ENCODE measurements at regions not wholly inside any gene's neighbourhood (a gene's known extent, or its start where the extent isn't known, plus 50 kb on each side); places are given as distances from the start of the nearest gene placed in this dataset.
"Not testable (repeated sequence)": the region's sequence is repeated elsewhere in the genome, so short reads cannot be mapped to it uniquely, and the experiment has no call there.

GRCh38 chrX:137107877-137108276, 74.1 kb upstream of the GPR101 start:
- H3K36me3 Mint-ChIP-seq (ENCODE audit: low read depth); H3K9me3 Mint-ChIP-seq; H3K4me1 Mint-ChIP-seq; H3K27ac Mint-ChIP-seq; ATAC-seq (replicated peaks); H3K4me3 Mint-ChIP-seq: not testable (repeated sequence)
- H3K27me3 Mint-ChIP-seq: peaks cover 12% of the 10 kb centered on the region

DNA sequence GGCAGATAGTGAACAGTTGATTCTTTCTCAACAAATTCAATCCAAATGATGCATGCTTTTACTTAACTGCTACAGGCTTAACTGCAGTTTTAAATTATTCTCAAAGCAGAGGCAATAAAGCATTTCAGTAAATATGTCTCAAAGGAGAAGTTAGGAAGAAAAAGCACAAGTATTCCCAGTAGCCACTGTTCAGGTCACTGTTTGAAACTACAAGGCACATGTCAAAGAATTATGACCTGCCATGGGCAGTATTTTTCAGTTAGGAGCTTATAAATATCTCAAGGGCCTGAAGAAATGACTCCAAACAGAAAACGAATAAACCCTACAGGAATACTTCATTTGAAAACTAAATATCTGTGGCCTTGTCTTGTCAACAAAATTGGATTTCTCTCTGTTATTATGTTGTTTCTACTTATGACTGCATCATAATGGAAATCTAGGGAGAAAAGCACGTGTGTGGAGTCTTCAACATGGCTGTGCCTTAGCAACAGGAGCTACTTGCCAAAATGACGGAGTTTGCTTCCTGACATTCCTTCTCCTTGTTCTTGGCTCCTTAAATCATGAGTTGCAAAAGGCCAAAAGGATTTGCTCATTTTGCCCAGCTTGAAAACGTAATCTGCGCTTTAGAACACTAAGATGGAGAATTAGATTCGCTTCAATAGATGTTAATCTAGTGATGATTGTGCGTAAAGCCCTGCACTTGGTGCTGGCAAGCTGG, 67.6 kb upstream of the GPR101 start:
- Mint-ChIP-seq H3K9me3 (no peaks in the 10 kb centered on the region), H3K4me3 (no peak overlapping the region), H3K4me1 (no peaks in the 10 kb centered on the region), H3K27me3 (peaks cover 17% of the 10 kb centered on the region), H3K36me3 (ENCODE audit: low read depth) (no peaks in the 10 kb centered on the region), H3K27ac (no peak overlapping the region)
- ATAC-seq (replicated peaks): no peak

Data from activated T-helper 17 cell treated with anti-CD3 and anti-CD28 coated beads, Interleukin-2, amount 50 U/mL, for 72 hours (primary cell).